HEK293 (cell line): ENCODE measurements at regions not wholly inside any gene's neighbourhood (a gene's known extent, or its start where the extent isn't known, plus 50 kb on each side); places are given as distances from the start of the nearest gene placed in this dataset.

Source experiments
- CTCF ChIP-seq: fragments of 450-650 bp; formaldehyde crosslinking; IDR thresholded peaks from 2 replicates; pipeline ENCODE4 v1.5.1; 2016; ENCODE audit warnings: missing biosample characterization, missing genetic modification characterization
- GLIS1 ChIP-seq: fragments of 450-650 bp; formaldehyde crosslinking; IDR thresholded peaks from 2 replicates; pipeline ENCODE4 v1.5.1; 2016; ENCODE audit warnings: missing biosample characterization, missing genetic modification characterization
- KLF16 ChIP-seq: fragments of 450-650 bp; formaldehyde crosslinking; IDR thresholded peaks from 2 replicates; pipeline ENCODE4 v1.5.1; 2017; ENCODE audit warnings: missing biosample characterization, missing genetic modification characterization
- KLF9 ChIP-seq: fragments of 450-650 bp; formaldehyde crosslinking; IDR thresholded peaks from 2 replicates; pipeline ENCODE4 v1.5.1; 2016; ENCODE audit warnings: missing biosample characterization, missing genetic modification characterization, low read depth
- RBAK ChIP-seq: fragments of 450-650 bp; formaldehyde crosslinking; IDR thresholded peaks from 2 replicates; pipeline ENCODE4 v1.5.1; 2016; ENCODE audit warnings: missing biosample characterization, missing genetic modification characterization
- REPIN1 ChIP-seq: fragments of 450-650 bp; formaldehyde crosslinking; IDR thresholded peaks from 2 replicates; pipeline ENCODE4 v1.5.1; 2017; ENCODE audit warnings: missing biosample characterization, missing genetic modification characterization, low read depth
- ZBTB44 ChIP-seq: fragments of 450-650 bp; IDR thresholded peaks from 2 replicates; pipeline ENCODE4 v1.5.1; 2018; ENCODE audit warnings: missing biosample characterization, mild to moderate bottlenecking, missing genetic modification characterization
- ZEB2 ChIP-seq: fragments of 450-650 bp; formaldehyde crosslinking; IDR thresholded peaks from 2 replicates; pipeline ENCODE4 v1.5.1; 2016; ENCODE audit warnings: missing biosample characterization, missing genetic modification characterization
- ZNF140 ChIP-seq: fragments of 450-650 bp; formaldehyde crosslinking; IDR thresholded peaks from 2 replicates; pipeline ENCODE4 v1.5.1; 2016; ENCODE audit warnings: missing biosample characterization, missing genetic modification characterization
- ZNF274 ChIP-seq, 2 experiments: fragments of 200-500 bp in 1 of 2; fragments of 450-650 bp in 1 of 2; sonication (Bioruptor generic) in 1 of 2; formaldehyde crosslinking in 1 of 2; IDR thresholded peaks; 2 replicates each; pipeline versions ENCODE4 v1.5.1 to v1.6.1; 2014 to 2016; ENCODE audit warnings: borderline replicate concordance in 1 of 2, inconsistent platforms in 1 of 2, low read length in 1 of 2, missing biosample characterization in 1 of 2, missing genetic modification characterization in 1 of 2
- ZNF433 ChIP-seq: fragments of 450-650 bp; formaldehyde crosslinking; IDR thresholded peaks from 2 replicates; pipeline ENCODE4 v1.5.1; 2016; ENCODE audit warnings: missing biosample characterization, missing genetic modification characterization, low read depth
- TF ChIP-seq, protein P1 (sequence below): IDR thresholded peaks from 2 replicates; pipeline ENCODE4 v1.6.1; 2011; ENCODE audit warnings: mild to moderate bottlenecking, low read depth, low read length, borderline replicate concordance
- TF ChIP-seq, protein P2 (sequence below): fragments of 450-650 bp; formaldehyde crosslinking; IDR thresholded peaks from 2 replicates; pipeline ENCODE4 v1.5.1; 2017; ENCODE audit warnings: missing biosample characterization, mild to moderate bottlenecking, missing genetic modification characterization, moderate library complexity
- TF ChIP-seq, protein P3 (sequence below): fragments of 450-650 bp; formaldehyde crosslinking; conservative IDR thresholded peaks from 2 replicates; pipeline ENCODE4 v1.5.1; 2016; ENCODE audit warnings: low read depth, missing biosample characterization, missing genetic modification characterization

GRCh38 chr3:68614087-68614486, 318.3 kb downstream of the TAFA4 start:
- no peak for TF ChIP-seq CTCF (tag by site-specific recombination)
- no peak for TF ChIP-seq ZEB2 (tag by site-specific recombination)
- no peak for TF ChIP-seq GLIS1
- TF ChIP-seq ZNF140 (tag by site-specific recombination) = no peak
- no peak for TF ChIP-seq ZNF274 (IDR thresholded peaks at IDR 0.05; ENCODE audit: low read length)
- no peak for TF ChIP-seq ZNF274 (tag by site-specific recombination; IDR thresholded peaks at IDR 0.05; ENCODE audit: borderline replicate concordance)
- TF ChIP-seq, protein P1, sequence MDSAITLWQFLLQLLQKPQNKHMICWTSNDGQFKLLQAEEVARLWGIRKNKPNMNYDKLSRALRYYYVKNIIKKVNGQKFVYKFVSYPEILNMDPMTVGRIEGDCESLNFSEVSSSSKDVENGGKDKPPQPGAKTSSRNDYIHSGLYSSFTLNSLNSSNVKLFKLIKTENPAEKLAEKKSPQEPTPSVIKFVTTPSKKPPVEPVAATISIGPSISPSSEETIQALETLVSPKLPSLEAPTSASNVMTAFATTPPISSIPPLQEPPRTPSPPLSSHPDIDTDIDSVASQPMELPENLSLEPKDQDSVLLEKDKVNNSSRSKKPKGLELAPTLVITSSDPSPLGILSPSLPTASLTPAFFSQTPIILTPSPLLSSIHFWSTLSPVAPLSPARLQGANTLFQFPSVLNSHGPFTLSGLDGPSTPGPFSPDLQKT = no peak
- no peak for TF ChIP-seq RBAK
- TF ChIP-seq, protein P2, sequence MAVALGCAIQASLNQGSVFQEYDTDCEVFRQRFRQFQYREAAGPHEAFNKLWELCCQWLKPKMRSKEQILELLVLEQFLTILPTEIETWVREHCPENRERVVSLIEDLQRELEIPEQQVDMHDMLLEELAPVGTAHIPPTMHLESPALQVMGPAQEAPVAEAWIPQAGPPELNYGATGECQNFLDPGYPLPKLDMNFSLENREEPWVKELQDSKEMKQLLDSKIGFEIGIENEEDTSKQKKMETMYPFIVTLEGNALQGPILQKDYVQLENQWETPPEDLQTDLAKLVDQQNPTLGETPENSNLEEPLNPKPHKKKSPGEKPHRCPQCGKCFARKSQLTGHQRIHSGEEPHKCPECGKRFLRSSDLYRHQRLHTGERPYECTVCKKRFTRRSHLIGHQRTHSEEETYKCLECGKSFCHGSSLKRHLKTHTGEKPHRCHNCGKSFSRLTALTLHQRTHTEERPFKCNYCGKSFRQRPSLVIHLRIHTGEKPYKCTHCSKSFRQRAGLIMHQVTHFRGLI (tag by site-specific recombination) = no peak
- TF ChIP-seq KLF9 (tag by site-specific recombination) = no peak
- TF ChIP-seq KLF16 (tag by site-specific recombination) = no peak
- TF ChIP-seq ZBTB44 = no peak
- TF ChIP-seq REPIN1 (tag by site-specific recombination) = no peak
- TF ChIP-seq, protein P3, sequence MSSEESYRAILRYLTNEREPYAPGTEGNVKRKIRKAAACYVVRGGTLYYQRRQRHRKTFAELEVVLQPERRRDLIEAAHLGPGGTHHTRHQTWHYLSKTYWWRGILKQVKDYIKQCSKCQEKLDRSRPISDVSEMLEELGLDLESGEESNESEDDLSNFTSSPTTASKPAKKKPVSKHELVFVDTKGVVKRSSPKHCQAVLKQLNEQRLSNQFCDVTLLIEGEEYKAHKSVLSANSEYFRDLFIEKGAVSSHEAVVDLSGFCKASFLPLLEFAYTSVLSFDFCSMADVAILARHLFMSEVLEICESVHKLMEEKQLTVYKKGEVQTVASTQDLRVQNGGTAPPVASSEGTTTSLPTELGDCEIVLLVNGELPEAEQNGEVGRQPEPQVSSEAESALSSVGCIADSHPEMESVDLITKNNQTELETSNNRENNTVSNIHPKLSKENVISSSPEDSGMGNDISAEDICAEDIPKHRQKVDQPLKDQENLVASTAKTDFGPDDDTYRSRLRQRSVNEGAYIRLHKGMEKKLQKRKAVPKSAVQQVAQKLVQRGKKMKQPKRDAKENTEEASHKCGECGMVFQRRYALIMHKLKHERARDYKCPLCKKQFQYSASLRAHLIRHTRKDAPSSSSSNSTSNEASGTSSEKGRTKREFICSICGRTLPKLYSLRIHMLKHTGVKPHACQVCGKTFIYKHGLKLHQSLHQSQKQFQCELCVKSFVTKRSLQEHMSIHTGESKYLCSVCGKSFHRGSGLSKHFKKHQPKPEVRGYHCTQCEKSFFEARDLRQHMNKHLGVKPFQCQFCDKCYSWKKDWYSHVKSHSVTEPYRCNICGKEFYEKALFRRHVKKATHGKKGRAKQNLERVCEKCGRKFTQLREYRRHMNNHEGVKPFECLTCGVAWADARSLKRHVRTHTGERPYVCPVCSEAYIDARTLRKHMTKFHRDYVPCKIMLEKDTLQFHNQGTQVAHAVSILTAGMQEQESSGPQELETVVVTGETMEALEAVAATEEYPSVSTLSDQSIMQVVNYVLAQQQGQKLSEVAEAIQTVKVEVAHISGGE (tag by site-specific recombination) = no peak
- no peak for TF ChIP-seq ZNF433 (tag by site-specific recombination)
